Spinal cord (tissue), 9 donors: ENCODE measurements at regions not wholly inside any gene's neighbourhood (a gene's known extent, or its start where the extent isn't known, plus 50 kb on each side); places are given as distances from the start of the nearest gene placed in this dataset.
"Not testable (repeated sequence)": the region's sequence is repeated elsewhere in the genome, so short reads cannot be mapped to it uniquely, and the experiment has no call there.

Experiments used
- DNase-seq, 6 donors: peaks; one replicate each; pipeline versions ENCODE4 v3.0.0 to v3.0.0-alpha.2; 2013 to 2015; ENCODE audit warnings: low spot score in 6 of 6, low read depth in 4 of 6
- H3K27ac ChIP-seq: one replicate; pipeline ENCODE4 v1.5.1; 2013; ENCODE audit warnings: low read depth, low read length, control low read depth
- H3K27me3 ChIP-seq: one replicate; pipeline ENCODE4 v1.6.1; 2013; ENCODE audit warnings: low read length; ENCODE audit not compliant: control insufficient read depth, insufficient read depth
- H3K36me3 ChIP-seq: one replicate; pipeline ENCODE4 v1.6.1; 2013; ENCODE audit warnings: low read length; ENCODE audit not compliant: control insufficient read depth, insufficient read depth
- H3K4me1 ChIP-seq: one replicate; pipeline ENCODE4 v1.6.1; 2013; ENCODE audit warnings: low read length; ENCODE audit not compliant: control insufficient read depth, insufficient read depth
- H3K4me3 ChIP-seq: one replicate; pipeline ENCODE4 v1.5.1; 2013; ENCODE audit warnings: low read depth, low read length, control low read depth
- H3K9me3 ChIP-seq: one replicate; pipeline ENCODE4 v1.6.1; 2013; ENCODE audit warnings: low read length; ENCODE audit not compliant: control insufficient read depth, insufficient read depth
- WGBS: methylation state at CpG from one replicate; pipeline ENCODE4 v1.1.5; 2013; ENCODE audit warnings: missing lambda C conversion rate; ENCODE audit not compliant: insufficient coverage; 5-methylcytosine and 5-hydroxymethylcytosine counted together
- donor health status: healthy.

DNA sequence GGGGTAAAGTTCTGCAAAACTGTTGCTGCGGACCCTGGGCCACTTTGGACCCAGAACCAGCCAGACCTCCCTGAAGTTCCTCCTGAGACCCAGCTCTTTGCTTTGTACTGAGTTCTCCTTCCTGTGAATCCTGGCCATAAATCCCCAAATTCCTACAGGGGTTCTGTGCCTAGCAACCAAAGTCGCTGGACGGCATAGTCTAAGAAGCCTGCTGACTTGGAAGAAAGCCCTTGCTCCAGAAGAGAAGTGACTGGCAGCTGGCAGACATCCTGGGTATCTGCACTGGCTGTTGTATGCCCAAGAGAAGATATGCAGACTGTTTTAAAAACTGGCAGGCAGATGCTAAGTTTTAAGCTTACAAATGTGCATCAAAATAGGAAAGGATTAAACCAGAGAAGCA is 99.9 kb upstream of the SLC24A4 start:
- DNase-seq, result peak in 5 of 6 donors; percentile 31 to 84 (median 43)
- WGBS, result 10% methylated on average over 3 of the region's 3 CpGs

DNA sequence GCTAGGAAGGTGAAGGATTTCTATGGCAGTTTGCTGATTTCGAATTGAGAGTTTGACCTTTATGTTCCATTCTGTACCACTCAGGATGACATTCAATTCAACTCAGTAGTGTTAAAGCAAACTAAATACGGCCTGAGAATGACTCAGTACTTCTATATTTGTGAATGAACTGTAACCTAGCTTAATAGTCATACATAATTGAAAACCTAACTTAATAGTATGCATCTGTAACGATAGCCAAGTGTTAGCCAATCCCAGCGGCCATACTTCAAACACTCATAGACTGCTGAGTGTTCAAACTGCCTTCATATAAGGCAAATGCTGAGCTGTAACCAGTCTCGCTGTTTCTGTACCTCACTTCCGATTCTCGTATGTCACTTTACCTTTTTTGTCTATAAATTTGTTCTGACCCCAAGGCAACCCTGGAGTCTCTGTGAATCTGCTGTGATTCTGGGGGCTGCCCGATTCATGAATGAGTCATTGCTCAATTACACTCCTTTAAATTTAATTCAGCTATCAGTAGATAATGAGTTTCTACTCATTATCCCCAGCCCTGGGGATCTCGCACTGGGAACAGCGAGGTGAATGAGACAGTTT is 98.5 kb upstream of the SLC24A4 start:
- DNase-seq, result peak in 1 of 6 donors; percentile 78
- 88% methylated on average over 6 of the region's 10 CpGs for WGBS
- H3K36me3 ChIP-seq, result no peaks in the 10 kb centered on the region

More for the DNA sequence above, 99.9 kb upstream of the SLC24A4 start:
- no peaks in the 10 kb centered on the region for H3K27me3 ChIP-seq
- no peaks in the 10 kb centered on the region for H3K36me3 ChIP-seq
- H3K4me3 ChIP-seq, result no peak overlapping the region
- no peaks in the 10 kb centered on the region for H3K4me1 ChIP-seq
- no peaks in the 10 kb centered on the region for H3K9me3 ChIP-seq
- H3K27ac ChIP-seq, result no peak overlapping the region

DNA sequence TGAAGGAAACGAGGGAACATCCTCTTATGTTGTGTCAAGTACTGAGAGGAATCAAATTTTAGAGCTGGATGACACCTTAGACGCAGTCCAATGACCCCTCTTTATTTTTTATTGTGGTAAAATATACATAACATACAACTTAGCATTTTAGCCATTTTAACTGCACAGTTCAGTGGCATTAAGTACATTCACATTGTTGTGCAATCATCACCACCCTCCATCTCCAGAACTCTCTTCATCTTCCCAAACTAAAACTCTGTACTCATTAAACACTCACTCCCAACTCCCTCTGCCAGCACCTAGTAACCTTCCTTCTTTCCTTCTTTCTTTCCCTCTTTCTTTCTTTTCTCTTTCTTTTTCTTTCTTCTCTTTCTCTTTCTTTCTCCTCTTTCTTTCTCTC is 97.2 kb upstream of the SLC24A4 start:
- no peak overlapping the region for H3K4me3 ChIP-seq
- WGBS, result no CpG with 5 or more reads among the region's 2 CpGs
- no peaks in the 10 kb centered on the region for H3K36me3 ChIP-seq
- H3K27ac ChIP-seq, result no peak overlapping the region
- H3K27me3 ChIP-seq, result no peaks in the 10 kb centered on the region
- no peak for DNase-seq
- H3K9me3 ChIP-seq, result no peaks in the 10 kb centered on the region
- no peaks in the 10 kb centered on the region for H3K4me1 ChIP-seq

More for the DNA sequence above, 98.5 kb upstream of the SLC24A4 start:
- Histone ChIP-seq H3K27me3 (no peaks in the 10 kb centered on the region), H3K4me1 (no peaks in the 10 kb centered on the region), H3K4me3 (no peak overlapping the region), H3K27ac (no peak overlapping the region), H3K9me3 (no peaks in the 10 kb centered on the region)

DNA sequence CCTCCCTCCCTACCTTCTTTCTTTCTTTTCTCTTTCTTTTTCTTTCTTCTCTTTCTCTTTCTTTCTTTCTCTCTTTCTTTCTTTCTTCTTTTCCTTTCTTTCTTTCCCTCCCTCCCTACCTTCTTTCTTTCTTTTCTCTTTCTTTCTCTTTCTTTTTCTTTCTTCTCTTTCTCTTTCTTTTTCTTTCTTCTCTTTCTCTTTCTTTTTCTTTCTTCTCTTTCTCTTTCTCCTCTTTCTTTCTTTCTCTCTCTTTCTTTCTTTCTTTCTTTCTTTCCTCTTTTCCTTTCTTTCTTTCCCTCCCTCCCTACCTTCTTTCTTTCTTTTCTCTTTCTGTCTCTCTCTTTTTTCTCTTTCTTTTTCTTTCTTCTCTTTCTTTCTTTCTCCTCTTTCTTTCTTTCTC is 96.8 kb upstream of the SLC24A4 start:
- DNase-seq, result not testable (repeated sequence)

DNA sequence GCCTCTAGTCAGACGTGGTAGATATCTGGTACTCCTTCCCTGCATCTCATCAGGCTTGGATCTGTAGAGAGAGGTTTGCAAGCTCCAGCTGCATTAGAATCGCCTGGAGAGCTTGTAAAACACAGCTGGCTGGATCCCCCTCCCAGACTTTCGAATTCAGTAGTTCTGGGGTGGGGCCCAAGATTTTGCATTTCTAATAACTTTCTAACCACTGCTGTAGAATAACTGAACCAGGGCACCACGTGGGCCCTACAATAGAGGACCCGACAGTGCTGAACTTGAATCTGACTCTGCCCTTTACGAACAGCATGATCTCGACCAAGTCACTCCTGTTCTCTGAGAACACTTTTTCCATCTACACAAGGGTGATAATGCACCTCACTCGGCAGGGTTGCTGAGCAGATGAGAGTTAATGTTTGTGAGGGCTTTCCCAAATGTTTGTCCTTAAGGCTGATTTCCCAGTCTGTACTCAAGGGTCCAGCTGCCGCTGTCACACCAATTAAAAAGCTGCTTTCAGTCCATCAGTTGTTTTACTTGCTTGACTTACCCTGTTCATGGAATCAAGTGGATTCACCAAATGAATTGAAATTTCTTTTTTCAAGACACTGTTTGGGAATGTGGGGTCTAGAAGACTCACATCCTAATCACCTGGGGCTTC is 86.6 kb upstream of the SLC24A4 start:
- 57% methylated on average over 6 of the region's 9 CpGs for WGBS
- DNase-seq, result no peak

More for the DNA sequence above, 96.8 kb upstream of the SLC24A4 start:
- H3K4me1 ChIP-seq, H3K27ac ChIP-seq, H3K36me3 ChIP-seq, H3K4me3 ChIP-seq, H3K9me3 ChIP-seq, H3K27me3 ChIP-seq: not testable (repeated sequence)

DNA sequence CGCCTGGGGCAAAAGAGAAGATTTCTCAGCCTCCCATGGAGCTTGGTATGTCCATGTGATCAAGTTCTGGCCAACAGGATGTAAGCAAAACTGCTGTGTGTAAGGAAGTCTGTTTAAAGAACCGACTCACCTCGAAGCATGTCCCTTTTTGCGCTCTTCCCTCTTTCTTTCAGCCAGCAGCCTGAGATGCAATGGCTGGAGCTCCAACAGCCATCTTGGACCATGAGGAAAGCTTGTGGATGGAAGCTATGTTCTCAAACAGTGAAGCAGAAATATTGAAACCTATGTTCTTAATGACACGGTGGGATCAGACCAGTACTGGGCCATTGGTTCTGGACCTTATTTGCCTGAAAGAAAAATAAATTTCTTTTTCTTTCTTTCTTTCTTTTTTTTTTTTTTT is 82.3 kb upstream of the SLC24A4 start:
- peaks cover 3% of the 10 kb centered on the region for H3K4me1 ChIP-seq
- no peak overlapping the region for H3K4me3 ChIP-seq
- H3K36me3 ChIP-seq, result no peaks in the 10 kb centered on the region
- WGBS, result 89% methylated on average over 3 of the region's 5 CpGs
- DNase-seq, result no peak
- H3K27me3 ChIP-seq, result no peaks in the 10 kb centered on the region
- peaks cover 6% of the 10 kb centered on the region for H3K9me3 ChIP-seq
- no peak overlapping the region for H3K27ac ChIP-seq

More for the DNA sequence above, 86.6 kb upstream of the SLC24A4 start:
- H3K4me1 ChIP-seq, result no peaks in the 10 kb centered on the region
- H3K27me3 ChIP-seq, result no peaks in the 10 kb centered on the region
- no peak overlapping the region for H3K4me3 ChIP-seq
- no peak overlapping the region for H3K27ac ChIP-seq
- H3K36me3 ChIP-seq, result no peaks in the 10 kb centered on the region
- no peaks in the 10 kb centered on the region for H3K9me3 ChIP-seq

DNA sequence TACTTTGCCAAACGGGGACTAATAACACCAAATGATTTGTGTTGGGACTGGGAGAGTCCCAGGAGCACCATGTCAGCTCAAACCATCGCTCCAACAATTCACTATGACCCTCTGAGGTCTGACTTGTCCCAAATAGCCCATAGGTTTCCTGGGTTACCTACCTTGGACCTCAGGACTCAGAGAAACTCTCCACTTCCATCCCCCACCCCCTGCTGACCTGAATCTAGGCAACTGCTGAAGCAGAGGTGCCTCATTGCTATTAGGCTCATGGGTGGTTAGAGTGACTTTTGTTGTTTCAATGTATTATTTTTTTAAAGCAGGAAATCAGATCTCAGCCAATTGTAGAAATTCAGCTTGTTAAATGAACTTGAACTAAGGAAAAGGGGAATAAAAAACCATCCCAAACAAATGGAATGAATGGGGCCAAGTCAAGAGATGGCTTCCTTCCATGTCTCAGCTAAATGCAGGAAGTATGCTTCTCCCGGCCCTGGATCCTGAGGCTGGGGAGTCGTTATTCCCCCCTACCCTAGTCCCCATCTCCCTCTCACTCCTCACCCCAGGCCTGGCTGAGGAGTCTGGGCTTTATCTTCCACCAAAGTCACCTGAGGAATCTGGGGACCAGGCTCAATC is 80.9 kb upstream of the SLC24A4 start:
- Histone ChIP-seq H3K4me3 (no peak overlapping the region), H3K36me3 (no peaks in the 10 kb centered on the region), H3K27me3 (no peaks in the 10 kb centered on the region), H3K4me1 (peaks cover 3% of the 10 kb centered on the region), H3K27ac (no peak overlapping the region), H3K9me3 (peaks cover 6% of the 10 kb centered on the region)
- DNase-seq, result peak in 1 of 6 donors; percentile 23
- 54% methylated on average over 2 of the region's 4 CpGs for WGBS

DNA sequence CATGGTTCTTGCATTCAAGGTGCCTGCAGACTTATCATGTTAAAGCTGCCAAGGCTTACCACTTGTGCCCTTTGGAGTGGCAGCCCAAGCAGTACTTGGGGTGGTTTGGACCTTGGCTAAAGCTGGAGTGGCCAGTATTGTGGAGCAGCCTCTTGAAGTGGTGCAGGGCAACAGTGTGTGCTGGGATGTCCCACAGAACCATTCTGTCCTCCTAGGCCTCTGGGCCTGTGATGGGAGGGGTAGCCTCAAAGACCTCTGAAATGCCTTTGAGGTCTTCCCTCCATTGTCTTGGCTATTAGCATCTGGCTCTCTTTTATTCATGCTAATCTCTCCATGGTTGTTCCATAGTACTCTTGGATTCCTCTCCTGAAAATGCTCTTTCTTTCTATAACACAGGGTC is 78.2 kb upstream of the SLC24A4 start:
- no peak overlapping the region for H3K27ac ChIP-seq
- no peaks in the 10 kb centered on the region for H3K27me3 ChIP-seq
- DNase-seq, result no peak
- H3K9me3 ChIP-seq, result peaks cover 6% of the 10 kb centered on the region
- H3K36me3 ChIP-seq, result no peaks in the 10 kb centered on the region
- peaks cover 3% of the 10 kb centered on the region for H3K4me1 ChIP-seq
- no peak overlapping the region for H3K4me3 ChIP-seq

DNA sequence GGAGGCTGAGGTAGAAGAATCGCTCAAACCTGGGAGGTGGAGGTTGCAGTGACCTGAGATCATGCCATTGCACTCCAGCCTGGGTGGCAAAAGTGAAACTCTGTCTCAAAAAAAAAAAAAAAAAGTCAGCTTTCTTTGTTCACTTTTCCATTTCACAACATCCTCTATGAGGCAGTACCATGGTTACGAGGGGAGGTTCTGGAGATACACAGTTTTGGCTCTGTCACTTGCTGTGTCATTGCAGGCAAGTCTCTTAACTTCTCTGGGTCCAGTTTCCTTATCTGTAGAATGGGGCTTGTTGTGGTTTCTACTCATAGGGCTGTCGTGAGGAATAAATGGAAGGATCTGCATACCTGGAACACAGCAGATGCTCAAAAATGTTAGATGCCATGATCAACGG is 75.6 kb upstream of the SLC24A4 start:
- no peak overlapping the region for H3K27ac ChIP-seq
- no peak overlapping the region for H3K4me3 ChIP-seq
- DNase-seq, result no peak
- no peaks in the 10 kb centered on the region for H3K27me3 ChIP-seq
- 100% methylated on average over 2 of the region's 4 CpGs for WGBS
- peaks cover 9% of the 10 kb centered on the region for H3K4me1 ChIP-seq
- peaks cover 6% of the 10 kb centered on the region for H3K9me3 ChIP-seq
- H3K36me3 ChIP-seq, result no peaks in the 10 kb centered on the region

DNA sequence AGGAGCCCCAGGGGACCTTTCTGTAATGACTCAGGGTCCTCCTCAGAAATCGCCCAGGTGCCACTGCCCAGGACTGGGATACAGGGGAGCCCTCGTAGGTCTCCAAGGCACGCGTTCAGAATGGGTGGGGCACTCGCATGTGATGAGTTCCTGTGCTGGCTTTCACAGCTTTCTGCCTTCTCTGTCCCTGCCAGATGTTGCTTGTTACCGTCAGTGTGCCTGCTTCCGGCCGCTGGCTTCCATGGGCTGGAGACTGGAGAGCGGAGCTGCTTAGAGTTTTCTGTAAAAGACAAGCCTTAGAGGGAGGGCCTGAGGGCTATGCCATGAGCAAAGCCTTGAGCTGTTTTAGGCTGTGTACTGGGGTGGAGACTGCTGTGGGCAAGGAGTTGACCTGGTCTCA is 75.0 kb upstream of the SLC24A4 start:
- Histone ChIP-seq H3K4me3 (no peak overlapping the region), H3K27ac (no peak overlapping the region), H3K27me3 (no peaks in the 10 kb centered on the region), H3K9me3 (peaks cover 6% of the 10 kb centered on the region), H3K36me3 (no peaks in the 10 kb centered on the region), H3K4me1 (peaks cover 14% of the 10 kb centered on the region)
- no peak for DNase-seq
- WGBS, result 86% methylated on average over 9 of the region's 9 CpGs
